Caco-2 (cell line): ENCODE measurements at regions not wholly inside any gene's neighbourhood (a gene's known extent, or its start where the extent isn't known, plus 50 kb on each side); places are given as distances from the start of the nearest gene placed in this dataset.

Experiments
- BruUV-seq: library from RNA; stranded (reverse); fragments of 400-500 nt; replicated peaks from 2 replicates; lab custom pipeline; 2021; lab: Mats Ljungman, UMichigan
- CTCF ChIA-PET: fragments of 300-600 bp; sonication (Branson Sonifier 250); formaldehyde crosslinking; loops from one replicate; lab custom pipeline; 2022; ENCODE audit warnings: antibody characterized with exemption; lab: Charles Lee
- POLR2A ChIA-PET: fragments of 300-600 bp; sonication (Branson Sonifier 250); formaldehyde crosslinking; loops from one replicate; lab custom pipeline; 2022; ENCODE audit warnings: antibody characterized with exemption; lab: Charles Lee
- DNase-seq, 2 experiments: peaks; one replicate each; pipeline versions ENCODE4 v3.0.0 to v3.0.0-alpha.2; 2020 to 2022
- H3K27me3 ChIP-seq: replicated peaks from 2 replicates; pipeline ENCODE4 v1.6.0; 2011; ENCODE audit warnings: low read length; ENCODE audit not compliant: control insufficient read depth, insufficient read depth
- H3K36me3 ChIP-seq: 2 replicates; pipeline ENCODE4 v1.5.1; 2011; ENCODE audit warnings: low read length; ENCODE audit not compliant: control insufficient read depth, insufficient read depth
- H3K4me1 ChIP-seq: fragments of 250-450 bp; sonication (Bioruptor Pico); 2 replicates; pipeline ENCODE4 v1.5.1; 2020; ENCODE audit warnings: mild to moderate bottlenecking
- H3K4me3 ChIP-seq: 2 replicates; pipeline ENCODE4 v1.5.1; 2011; ENCODE audit warnings: low read depth, mild to moderate bottlenecking, control low read depth, low read length
- H3K9me3 ChIP-seq: fragments of 250-450 bp; sonication (Bioruptor Pico); 2 replicates; pipeline ENCODE4 v1.5.1; 2020; ENCODE audit warnings: mild to moderate bottlenecking, moderate library complexity
- H3K27ac Mint-ChIP-seq: one replicate; pipeline ENCODE4 v1.8.0; 2022; ENCODE audit warnings: mixed read lengths; ENCODE audit not compliant: unreplicated experiment
- H3K27me3 Mint-ChIP-seq: one replicate; pipeline ENCODE4 v1.8.0; 2022; ENCODE audit warnings: mixed read lengths; ENCODE audit not compliant: insufficient read depth, unreplicated experiment
- H3K36me3 Mint-ChIP-seq: one replicate; pipeline ENCODE4 v1.8.0; 2022; ENCODE audit warnings: mild to moderate bottlenecking, mixed read lengths; ENCODE audit not compliant: insufficient read depth, unreplicated experiment
- H3K4me1 Mint-ChIP-seq: one replicate; pipeline ENCODE4 v1.8.0; 2022; ENCODE audit warnings: low read depth, mixed read lengths; ENCODE audit not compliant: unreplicated experiment
- H3K4me3 Mint-ChIP-seq: one replicate; pipeline ENCODE4 v1.8.0; 2022; ENCODE audit warnings: mild to moderate bottlenecking, moderate library complexity, mixed read lengths; ENCODE audit not compliant: unreplicated experiment
- H3K9me3 Mint-ChIP-seq: one replicate; pipeline ENCODE4 v1.8.0; 2022; ENCODE audit warnings: mixed read lengths; ENCODE audit not compliant: unreplicated experiment
- intact Hi-C: fragments of 100-400 bp; cut with micrococcal nuclease; formaldehyde crosslinking; loops from one replicate; pipeline ENCODE4 v1.10.0; 2022; ENCODE audit not compliant: unreplicated experiment
- TF ChIP-seq, protein P1 (sequence below), 2 experiments: fragments of 200-600 bp in 1 of 2; IDR thresholded peaks; 1 replicate in 1 of 2; 2 replicates in 1 of 2; pipeline versions ENCODE4 v1.5.1 to v1.8.0; 2011 to 2022; ENCODE audit warnings: antibody characterized with exemption in 1 of 2, control low read depth in 1 of 2, inconsistent platforms in 1 of 2, low read depth in 1 of 2, low read length in 1 of 2, mild to moderate bottlenecking in 1 of 2, moderate library complexity in 1 of 2; ENCODE audit not compliant: insufficient read depth in 1 of 2, severe bottlenecking in 1 of 2, unreplicated experiment in 1 of 2

- POLR2A ChIA-PET, result no interaction called here
- Mint-ChIP-seq H3K9me3 (no peaks in the 10 kb centered on the region), H3K27me3 (peaks cover 6% of the 10 kb centered on the region), H3K4me1 (no peaks in the 10 kb centered on the region), H3K4me3 (no peak overlapping the region), H3K27ac (no peak overlapping the region), H3K36me3 (no peaks in the 10 kb centered on the region)
- no peak overlapping the region for H3K4me3 ChIP-seq
- H3K9me3 ChIP-seq, result no peaks in the 10 kb centered on the region
- CTCF ChIA-PET, result interaction anchor here (0.6 to 1.6 kb wide), 6 partner anchors 14 to 948 kb away, joined by 3 to 6 read pairs (median 4); no protein-coding TSS in a partner anchor
- no TSS peak for BruUV-seq
- H3K36me3 ChIP-seq, result no peaks in the 10 kb centered on the region
- H3K27me3 ChIP-seq, result no peaks in the 10 kb centered on the region
- TF ChIP-seq, protein P1, sequence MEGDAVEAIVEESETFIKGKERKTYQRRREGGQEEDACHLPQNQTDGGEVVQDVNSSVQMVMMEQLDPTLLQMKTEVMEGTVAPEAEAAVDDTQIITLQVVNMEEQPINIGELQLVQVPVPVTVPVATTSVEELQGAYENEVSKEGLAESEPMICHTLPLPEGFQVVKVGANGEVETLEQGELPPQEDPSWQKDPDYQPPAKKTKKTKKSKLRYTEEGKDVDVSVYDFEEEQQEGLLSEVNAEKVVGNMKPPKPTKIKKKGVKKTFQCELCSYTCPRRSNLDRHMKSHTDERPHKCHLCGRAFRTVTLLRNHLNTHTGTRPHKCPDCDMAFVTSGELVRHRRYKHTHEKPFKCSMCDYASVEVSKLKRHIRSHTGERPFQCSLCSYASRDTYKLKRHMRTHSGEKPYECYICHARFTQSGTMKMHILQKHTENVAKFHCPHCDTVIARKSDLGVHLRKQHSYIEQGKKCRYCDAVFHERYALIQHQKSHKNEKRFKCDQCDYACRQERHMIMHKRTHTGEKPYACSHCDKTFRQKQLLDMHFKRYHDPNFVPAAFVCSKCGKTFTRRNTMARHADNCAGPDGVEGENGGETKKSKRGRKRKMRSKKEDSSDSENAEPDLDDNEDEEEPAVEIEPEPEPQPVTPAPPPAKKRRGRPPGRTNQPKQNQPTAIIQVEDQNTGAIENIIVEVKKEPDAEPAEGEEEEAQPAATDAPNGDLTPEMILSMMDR (IDR thresholded peaks at IDR 0.05; ENCODE audit: insufficient read depth in 1 of 2, low read depth in 1 of 2, low read length in 1 of 2, severe bottlenecking in 1 of 2, unreplicated experiment in 1 of 2), result no peak
- intact Hi-C loops, result loop anchor here (1.0 to 5.0 kb wide), 5 partner anchors 52 to 1212 kb away; no protein-coding TSS in a partner anchor
- DNase-seq, result no peak
- H3K4me1 ChIP-seq, result 0 out of 2 replicates have a peak, but pooled peaks cover 3% of the 10 kb centered on the region
Measured at GRCh38 chr3:71874618-71875017, 89.7 kb upstream of the PROK2 start.

DNA sequence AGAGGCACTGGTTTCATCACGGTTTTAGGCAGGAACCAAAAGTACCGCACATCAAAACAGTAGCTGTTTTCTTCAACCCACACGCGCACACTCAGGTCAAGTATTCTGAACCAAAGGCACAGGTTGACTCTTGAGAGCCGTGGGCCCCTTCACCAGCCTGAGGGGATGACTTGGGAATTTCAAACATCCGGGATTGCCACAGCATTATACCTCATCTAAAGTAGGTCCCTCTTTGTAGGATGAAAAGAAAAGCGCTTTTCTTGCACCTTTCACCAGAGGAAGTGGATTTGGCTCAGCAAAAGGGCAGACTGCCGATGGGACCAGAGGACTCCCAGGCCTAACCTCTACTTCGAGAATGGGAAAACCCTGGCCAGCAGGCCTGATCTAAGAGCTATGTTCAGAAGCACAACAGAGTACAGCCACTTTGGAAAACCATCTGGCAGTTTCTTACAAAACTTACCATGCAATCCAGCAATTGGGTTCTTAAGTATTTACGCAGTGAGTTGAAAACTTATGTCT lies 88.2 kb upstream of the PROK2 start:
- no peaks in the 10 kb centered on the region for H3K36me3 ChIP-seq
- no peaks in the 10 kb centered on the region for H3K9me3 Mint-ChIP-seq
- H3K4me1 Mint-ChIP-seq, result no peaks in the 10 kb centered on the region
- TF ChIP-seq, protein P1 (IDR thresholded peaks at IDR 0.05; ENCODE audit: insufficient read depth in 1 of 2, low read depth in 1 of 2, low read length in 1 of 2, severe bottlenecking in 1 of 2, unreplicated experiment in 1 of 2), result no peak
- no peak overlapping the region for H3K4me3 ChIP-seq
- intact Hi-C loops, result no loop called here
- no peaks in the 10 kb centered on the region for H3K36me3 Mint-ChIP-seq
- CTCF ChIA-PET, result no interaction called here
- H3K27ac Mint-ChIP-seq, result no peak overlapping the region
- H3K27me3 Mint-ChIP-seq, result peaks cover 8% of the 10 kb centered on the region
- H3K9me3 ChIP-seq, result no peaks in the 10 kb centered on the region
- POLR2A ChIA-PET, result interaction anchor here (0.6 kb wide), 1 partner anchor 97 kb away, joined by 10 read pairs; no protein-coding TSS in a partner anchor
- H3K4me1 ChIP-seq, result 0 out of 2 replicates have a peak, but pooled peaks cover 3% of the 10 kb centered on the region
- no TSS peak for BruUV-seq
- H3K27me3 ChIP-seq, result no peaks in the 10 kb centered on the region
- peak; percentile 37 to 47 for DNase-seq
- no peak overlapping the region for H3K4me3 Mint-ChIP-seq

- ChIA-PET CTCF (no interaction called here), POLR2A (no interaction called here)
- Mint-ChIP-seq H3K4me1 (no peaks in the 10 kb centered on the region), H3K27ac (no peak overlapping the region), H3K4me3 (no peak overlapping the region), H3K9me3 (no peaks in the 10 kb centered on the region), H3K36me3 (no peaks in the 10 kb centered on the region), H3K27me3 (peaks cover 17% of the 10 kb centered on the region)
- intact Hi-C loops, result no loop called here
- TF ChIP-seq, protein P1 (IDR thresholded peaks at IDR 0.05; ENCODE audit: insufficient read depth in 1 of 2, low read depth in 1 of 2, low read length in 1 of 2, severe bottlenecking in 1 of 2, unreplicated experiment in 1 of 2), result no peak
- Histone ChIP-seq H3K36me3 (no peaks in the 10 kb centered on the region), H3K9me3 (no peaks in the 10 kb centered on the region), H3K4me1 (0 out of 2 replicates have a peak, but pooled peaks cover 3% of the 10 kb centered on the region), H3K27me3 (no peaks in the 10 kb centered on the region), H3K4me3 (no peak overlapping the region)
- no TSS peak for BruUV-seq
- no peak for DNase-seq
Measured at GRCh38 chr3:71872256-71872655, 87.3 kb upstream of the PROK2 start.
